ENCODE measurements at regions not wholly inside any gene's neighbourhood (a gene's known extent, or its start where the extent isn't known, plus 50 kb on each side); places are given as distances from the start of the nearest gene placed in this dataset.

- ATAC-seq (no peak), DNase-seq (no peak)
Observed at GRCh38 chr4:43345323-43345925, 452.9 kb downstream of the GRXCR1 start.

- ATAC-seq = no peak
- no peak for DNase-seq
Observed at GRCh38 chr4:43348591-43348990, 456.1 kb downstream of the GRXCR1 start.

- no peak for DNase-seq
- no peak for ATAC-seq
Observed at GRCh38 chr4:43351970-43352806, 459.7 kb downstream of the GRXCR1 start.

- DNase-seq (no peak), ATAC-seq (no peak)
Observed at GRCh38 chr4:43352859-43353258, 460.3 kb downstream of the GRXCR1 start.

- ATAC-seq (no peak), DNase-seq (no peak)
Observed at GRCh38 chr4:43353552-43353951, 461.0 kb downstream of the GRXCR1 start.

- no peak for ATAC-seq
- no peak for DNase-seq
Observed at GRCh38 chr4:43356786-43357185, 464.3 kb downstream of the GRXCR1 start.

- no peak for ATAC-seq
Observed at GRCh38 chr4:43357252-43357974, 464.9 kb downstream of the GRXCR1 start.

GRCh38 chr4:43360296-43360695, 467.8 kb downstream of the GRXCR1 start:
- no peak for DNase-seq
- no peak for ATAC-seq

More at GRCh38 chr4:43357252-43357974, 464.9 kb downstream of the GRXCR1 start:
- no peak for DNase-seq

- ATAC-seq (no peak), DNase-seq (no peak)
Observed at GRCh38 chr4:43362875-43363636, 470.5 kb downstream of the GRXCR1 start.

- DNase-seq (no peak), ATAC-seq (no peak)
Observed at GRCh38 chr4:43369036-43369594, 476.6 kb downstream of the GRXCR1 start.

- ATAC-seq (no peak), DNase-seq (no peak)
Observed at GRCh38 chr4:43373201-43373600, 480.7 kb downstream of the GRXCR1 start.

- no peak for DNase-seq
- no peak for ATAC-seq
Observed at GRCh38 chr4:43374216-43374751, 481.8 kb downstream of the GRXCR1 start.

- DNase-seq = no peak
- no peak for ATAC-seq
Observed at GRCh38 chr4:43379016-43379415, 486.5 kb downstream of the GRXCR1 start.

GRCh38 chr4:43380093-43380492, 487.6 kb downstream of the GRXCR1 start:
- ATAC-seq (no peak), DNase-seq (no peak)

- ATAC-seq (no peak), DNase-seq (no peak)
Observed at GRCh38 chr4:43391069-43391468, 498.6 kb downstream of the GRXCR1 start.

- DNase-seq (no peak), ATAC-seq (no peak)
Observed at GRCh38 chr4:43394976-43395375, 502.5 kb downstream of the GRXCR1 start.

- DNase-seq (no peak), ATAC-seq (no peak)
Observed at GRCh38 chr4:43399726-43400125, 507.2 kb downstream of the GRXCR1 start.

GRCh38 chr4:43402393-43402792, 509.9 kb downstream of the GRXCR1 start:
- DNase-seq (no peak), ATAC-seq (no peak)

GRCh38 chr4:43410636-43411035, 518.1 kb downstream of the GRXCR1 start:
- DNase-seq = no peak
- no peak for ATAC-seq

GRCh38 chr4:43411226-43411625, 518.7 kb downstream of the GRXCR1 start:
- ATAC-seq = no peak
- DNase-seq = no peak

GRCh38 chr4:43423276-43423675, 530.8 kb downstream of the GRXCR1 start:
- DNase-seq (no peak), ATAC-seq (no peak)

GRCh38 chr4:43425206-43425605, 532.7 kb downstream of the GRXCR1 start:
- ATAC-seq = no peak

More at GRCh38 chr4:43425206-43425605, 532.7 kb downstream of the GRXCR1 start:
- no peak for DNase-seq

Measured in stimulated activated naive CD8-positive, alpha-beta T cell treated with anti-CD3 and anti-CD28 coated beads, Interleukin-15, Interleukin-2, amounts not matched to agents 100 U/mL and 50 U/mL, for 24 hours (primary cell).